Endothelial cell of umbilical vein (primary cell): ENCODE measurements at regions not wholly inside any gene's neighbourhood (a gene's known extent, or its start where the extent isn't known, plus 50 kb on each side); places are given as distances from the start of the nearest gene placed in this dataset.

Experiments
- POLR2A ChIP-seq: IDR thresholded peaks from 2 replicates; pipeline ENCODE4 v1.6.1; 2012; ENCODE audit warnings: low read depth, mild to moderate bottlenecking, control low read depth, low read length
- TF ChIP-seq, protein P1 (sequence below), 2 donors: IDR thresholded peaks; 1 replicate in 1 of 2; 2 replicates in 1 of 2; pipeline ENCODE4 v1.5.1; 2011; ENCODE audit warnings: low read length in 2 of 2, mild to moderate bottlenecking in 2 of 2, moderate library complexity in 2 of 2, control low read depth in 1 of 2, inconsistent platforms in 1 of 2, low read depth in 1 of 2; ENCODE audit not compliant: insufficient read depth in 1 of 2; ENCODE audit errors: extremely low read depth in 1 of 2

- TF ChIP-seq, protein P1, sequence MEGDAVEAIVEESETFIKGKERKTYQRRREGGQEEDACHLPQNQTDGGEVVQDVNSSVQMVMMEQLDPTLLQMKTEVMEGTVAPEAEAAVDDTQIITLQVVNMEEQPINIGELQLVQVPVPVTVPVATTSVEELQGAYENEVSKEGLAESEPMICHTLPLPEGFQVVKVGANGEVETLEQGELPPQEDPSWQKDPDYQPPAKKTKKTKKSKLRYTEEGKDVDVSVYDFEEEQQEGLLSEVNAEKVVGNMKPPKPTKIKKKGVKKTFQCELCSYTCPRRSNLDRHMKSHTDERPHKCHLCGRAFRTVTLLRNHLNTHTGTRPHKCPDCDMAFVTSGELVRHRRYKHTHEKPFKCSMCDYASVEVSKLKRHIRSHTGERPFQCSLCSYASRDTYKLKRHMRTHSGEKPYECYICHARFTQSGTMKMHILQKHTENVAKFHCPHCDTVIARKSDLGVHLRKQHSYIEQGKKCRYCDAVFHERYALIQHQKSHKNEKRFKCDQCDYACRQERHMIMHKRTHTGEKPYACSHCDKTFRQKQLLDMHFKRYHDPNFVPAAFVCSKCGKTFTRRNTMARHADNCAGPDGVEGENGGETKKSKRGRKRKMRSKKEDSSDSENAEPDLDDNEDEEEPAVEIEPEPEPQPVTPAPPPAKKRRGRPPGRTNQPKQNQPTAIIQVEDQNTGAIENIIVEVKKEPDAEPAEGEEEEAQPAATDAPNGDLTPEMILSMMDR (IDR thresholded peaks at IDR 0.05; ENCODE audit: extremely low read depth in 1 of 2, insufficient read depth in 1 of 2, low read depth in 1 of 2, low read length in 2 of 2) = peak; percentile 81 to 85
- TF ChIP-seq POLR2A = no peak
These were observed 395.7 kb downstream of the MN1 start for GRCh38 chr22:27405672-27406388.
